Left renal cortex interstitium (tissue), 4 donors: ENCODE measurements at regions not wholly inside any gene's neighbourhood (a gene's known extent, or its start where the extent isn't known, plus 50 kb on each side); places are given as distances from the start of the nearest gene placed in this dataset.
"Not testable (repeated sequence)": the region's sequence is repeated elsewhere in the genome, so short reads cannot be mapped to it uniquely, and the experiment has no call there.

ENCODE experiments used
- DNase-seq, 4 donors: peaks; one replicate each; pipeline ENCODE4 v3.0.0-alpha.2; 2013; ENCODE audit warnings: low read depth in 4 of 4, low spot score in 2 of 4, missing footprints in 1 of 4

- no peak for DNase-seq
Measured at GRCh38 chr10:60480865-60481563, 91.3 kb upstream of the ANK3 start.

GRCh38 chr10:60479305-60480020 lies 89.8 kb upstream of the ANK3 start:
- DNase-seq, result no peak

GRCh38 chr10:60476451-60476850 lies 86.8 kb upstream of the ANK3 start:
- no peak for DNase-seq

- no peak for DNase-seq
Measured at GRCh38 chr10:60473557-60473956, 83.9 kb upstream of the ANK3 start.

- no peak for DNase-seq
Measured at GRCh38 chr10:60470091-60470490, 80.4 kb upstream of the ANK3 start.

GRCh38 chr10:60469147-60469546 lies 79.5 kb upstream of the ANK3 start:
- DNase-seq, result not testable (repeated sequence)

GRCh38 chr10:60467202-60467546 lies 77.5 kb upstream of the ANK3 start:
- no peak for DNase-seq

GRCh38 chr10:60466267-60467201 lies 76.9 kb upstream of the ANK3 start:
- no peak for DNase-seq

- DNase-seq, result no peak
Measured at GRCh38 chr10:60465801-60466200, 76.1 kb upstream of the ANK3 start.

- no peak for DNase-seq
Measured at GRCh38 chr10:60464659-60465058, 75.0 kb upstream of the ANK3 start.

GRCh38 chr10:60463746-60464145 lies 74.1 kb upstream of the ANK3 start:
- no peak for DNase-seq

- no peak for DNase-seq
Measured at GRCh38 chr10:60461688-60462087, 72.0 kb upstream of the ANK3 start.

GRCh38 chr10:60459701-60460457 lies 70.2 kb upstream of the ANK3 start:
- no peak for DNase-seq

GRCh38 chr10:60456053-60456452 lies 66.4 kb upstream of the ANK3 start:
- DNase-seq, result no peak

- no peak for DNase-seq
Measured at GRCh38 chr10:60454336-60454735, 64.7 kb upstream of the ANK3 start.

- no peak for DNase-seq
Measured at GRCh38 chr10:60453036-60453435, 63.4 kb upstream of the ANK3 start.

GRCh38 chr10:60450291-60450690 lies 60.6 kb upstream of the ANK3 start:
- no peak for DNase-seq

- DNase-seq, result no peak
Measured at GRCh38 chr10:60448246-60448645, 58.6 kb upstream of the ANK3 start.

GRCh38 chr10:60446851-60447250 lies 57.2 kb upstream of the ANK3 start:
- no peak for DNase-seq

- no peak for DNase-seq
Measured at GRCh38 chr10:60446070-60446833, 56.6 kb upstream of the ANK3 start.
